ENCODE measurements at regions not wholly inside any gene's neighbourhood (a gene's known extent, or its start where the extent isn't known, plus 50 kb on each side); places are given as distances from the start of the nearest gene placed in this dataset.

DNA sequence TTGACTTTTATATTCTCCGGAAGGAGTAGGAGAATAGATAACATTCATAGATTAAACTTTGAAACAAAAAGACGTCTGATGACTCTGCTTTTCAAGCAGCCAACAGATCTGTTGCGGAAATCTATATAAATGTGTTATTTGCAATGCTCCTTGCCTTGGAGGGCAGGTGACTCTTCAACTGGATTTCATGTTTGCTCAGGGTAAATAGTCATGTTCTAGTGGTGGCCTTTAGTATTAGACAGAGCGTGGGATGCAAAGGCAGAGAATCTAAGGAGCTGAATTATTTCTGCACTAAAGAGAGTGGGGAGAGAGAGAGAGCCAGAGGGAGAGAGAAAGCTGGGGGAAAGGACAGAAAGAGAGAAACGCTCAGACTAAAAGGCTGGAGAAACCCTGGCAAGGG lies 454.3 kb downstream of the AJAP1 start:
- ATAC-seq (no peak), DNase-seq (no peak)

DNA sequence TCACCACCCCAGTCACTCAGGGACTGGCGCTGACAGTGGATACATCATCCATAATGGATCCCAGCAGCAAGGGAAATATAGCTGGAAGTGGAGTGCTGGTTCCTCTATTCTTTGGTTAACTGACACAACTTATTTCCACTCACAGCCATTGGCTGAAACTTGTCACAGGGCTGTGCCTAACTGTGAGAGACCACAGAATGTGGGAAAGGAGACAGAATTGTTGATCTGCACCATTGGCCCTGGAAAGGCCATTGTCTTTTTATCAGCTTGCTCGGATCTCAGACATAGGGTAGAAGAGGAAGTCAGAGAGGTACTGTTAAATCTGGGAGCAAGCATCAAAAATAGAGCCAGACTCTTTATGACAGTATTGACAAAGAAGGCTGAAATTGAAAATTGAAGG lies 451.3 kb downstream of the AJAP1 start:
- no peaks in the 10 kb centered on the region for H3K4me1 ChIP-seq (ENCODE audit: low read depth)
- ATAC-seq (no peak), DNase-seq (no peak)
- no peak overlapping the region for H3K4me3 ChIP-seq
- intact Hi-C loops (cut with DNase I, micrococcal nuclease) = no loop called here
- H3K36me3 ChIP-seq (ENCODE audit: low read depth) = no peaks in the 10 kb centered on the region
- H3K9me3 ChIP-seq = no peaks in the 10 kb centered on the region
- TF ChIP-seq, protein P1, sequence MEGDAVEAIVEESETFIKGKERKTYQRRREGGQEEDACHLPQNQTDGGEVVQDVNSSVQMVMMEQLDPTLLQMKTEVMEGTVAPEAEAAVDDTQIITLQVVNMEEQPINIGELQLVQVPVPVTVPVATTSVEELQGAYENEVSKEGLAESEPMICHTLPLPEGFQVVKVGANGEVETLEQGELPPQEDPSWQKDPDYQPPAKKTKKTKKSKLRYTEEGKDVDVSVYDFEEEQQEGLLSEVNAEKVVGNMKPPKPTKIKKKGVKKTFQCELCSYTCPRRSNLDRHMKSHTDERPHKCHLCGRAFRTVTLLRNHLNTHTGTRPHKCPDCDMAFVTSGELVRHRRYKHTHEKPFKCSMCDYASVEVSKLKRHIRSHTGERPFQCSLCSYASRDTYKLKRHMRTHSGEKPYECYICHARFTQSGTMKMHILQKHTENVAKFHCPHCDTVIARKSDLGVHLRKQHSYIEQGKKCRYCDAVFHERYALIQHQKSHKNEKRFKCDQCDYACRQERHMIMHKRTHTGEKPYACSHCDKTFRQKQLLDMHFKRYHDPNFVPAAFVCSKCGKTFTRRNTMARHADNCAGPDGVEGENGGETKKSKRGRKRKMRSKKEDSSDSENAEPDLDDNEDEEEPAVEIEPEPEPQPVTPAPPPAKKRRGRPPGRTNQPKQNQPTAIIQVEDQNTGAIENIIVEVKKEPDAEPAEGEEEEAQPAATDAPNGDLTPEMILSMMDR (IDR thresholded peaks at IDR 0.05) = no peak

More for the DNA sequence above, 454.3 kb downstream of the AJAP1 start:
- H3K4me1 ChIP-seq (ENCODE audit: low read depth) = no peaks in the 10 kb centered on the region
- intact Hi-C loops (cut with DNase I, micrococcal nuclease) = no loop called here
- TF ChIP-seq, protein P1 (IDR thresholded peaks at IDR 0.05) = no peak
- no peak overlapping the region for H3K4me3 ChIP-seq
- no peaks in the 10 kb centered on the region for H3K36me3 ChIP-seq (ENCODE audit: low read depth)
- H3K9me3 ChIP-seq = no peaks in the 10 kb centered on the region

DNA sequence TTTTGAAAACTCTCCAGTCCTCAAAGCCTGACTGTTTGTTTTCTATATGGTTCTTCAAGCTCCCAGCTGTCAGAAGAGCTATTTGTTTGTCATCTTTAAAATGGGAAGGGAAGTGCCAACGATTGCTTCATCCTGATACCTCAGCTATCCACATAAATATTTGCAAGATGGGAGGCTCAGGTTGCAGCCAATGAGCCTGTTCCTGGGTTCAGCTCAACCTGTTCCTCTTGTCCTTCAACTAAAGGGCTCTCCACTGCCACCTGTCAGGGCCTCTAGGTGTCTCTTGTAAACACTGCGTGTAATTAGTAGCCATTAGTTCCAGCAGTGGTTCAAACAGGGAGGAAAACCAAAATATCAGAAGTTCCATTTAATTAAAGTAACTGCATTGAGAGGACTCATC lies 445.1 kb downstream of the AJAP1 start:
- no peak for ATAC-seq
- Histone ChIP-seq H3K4me1 (ENCODE audit: low read depth) (no peaks in the 10 kb centered on the region), H3K9me3 (no peaks in the 10 kb centered on the region), H3K36me3 (ENCODE audit: low read depth) (no peaks in the 10 kb centered on the region), H3K4me3 (no peak overlapping the region)
- intact Hi-C loops (cut with DNase I, micrococcal nuclease) = no loop called here
- TF ChIP-seq, protein P1 (IDR thresholded peaks at IDR 0.05) = no peak
- DNase-seq = peak in 1 of 3 donors; percentile 6

DNA sequence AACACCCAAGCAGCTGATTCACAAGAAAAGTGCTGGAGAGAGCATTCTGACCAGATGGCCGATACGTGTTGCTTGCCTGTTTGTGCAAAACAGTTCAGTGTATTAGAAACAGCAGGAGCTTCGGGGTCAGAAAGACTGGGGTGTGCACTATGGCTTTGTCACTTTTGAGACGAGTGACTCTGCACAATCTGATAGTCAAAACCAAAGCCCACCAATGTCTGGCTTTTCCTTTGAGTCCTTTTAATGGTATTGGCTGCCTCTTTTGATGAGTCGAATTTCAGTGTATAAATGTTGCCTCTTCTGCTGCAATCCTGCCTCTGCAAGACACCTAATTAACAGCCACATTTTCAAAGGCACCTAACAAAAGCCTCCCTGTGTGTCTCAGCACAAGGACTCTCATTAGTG lies 444.6 kb downstream of the AJAP1 start:
- Histone ChIP-seq H3K9me3 (peaks cover 3% of the 10 kb centered on the region), H3K36me3 (ENCODE audit: low read depth) (no peaks in the 10 kb centered on the region), H3K4me3 (no peak overlapping the region), H3K4me1 (ENCODE audit: low read depth) (no peaks in the 10 kb centered on the region)
- intact Hi-C loops (cut with DNase I, micrococcal nuclease) = no loop called here
- DNase-seq = no peak
- TF ChIP-seq, protein P1 (IDR thresholded peaks at IDR 0.05) = no peak
- no peak for ATAC-seq

DNA sequence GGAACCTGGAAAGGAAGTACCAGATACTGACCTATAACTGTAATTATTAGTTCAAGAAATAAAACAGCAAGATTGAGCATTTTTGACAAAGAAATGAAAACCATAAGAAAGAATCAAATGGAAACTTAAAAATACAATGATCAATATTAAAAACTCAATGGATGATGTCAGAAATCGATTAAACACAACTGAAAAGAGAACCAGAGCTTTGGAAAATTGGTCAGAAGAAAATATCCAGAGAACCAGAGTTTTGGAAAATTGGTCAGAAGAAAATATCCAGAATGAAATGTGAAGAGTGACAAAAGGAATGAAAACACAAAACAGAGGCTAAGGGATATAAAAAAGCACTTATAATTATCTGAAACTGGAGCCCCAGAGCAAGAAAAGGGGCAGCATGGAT lies 438.6 kb downstream of the AJAP1 start:
- no peak overlapping the region for H3K4me3 ChIP-seq
- no peaks in the 10 kb centered on the region for H3K4me1 ChIP-seq (ENCODE audit: low read depth)
- TF ChIP-seq, protein P1 (IDR thresholded peaks at IDR 0.05) = no peak
- H3K36me3 ChIP-seq (ENCODE audit: low read depth) = no peaks in the 10 kb centered on the region
- no peak for ATAC-seq
- peaks cover 16% of the 10 kb centered on the region for H3K9me3 ChIP-seq
- DNase-seq = no peak
- intact Hi-C loops (cut with DNase I, micrococcal nuclease) = no loop called here

DNA sequence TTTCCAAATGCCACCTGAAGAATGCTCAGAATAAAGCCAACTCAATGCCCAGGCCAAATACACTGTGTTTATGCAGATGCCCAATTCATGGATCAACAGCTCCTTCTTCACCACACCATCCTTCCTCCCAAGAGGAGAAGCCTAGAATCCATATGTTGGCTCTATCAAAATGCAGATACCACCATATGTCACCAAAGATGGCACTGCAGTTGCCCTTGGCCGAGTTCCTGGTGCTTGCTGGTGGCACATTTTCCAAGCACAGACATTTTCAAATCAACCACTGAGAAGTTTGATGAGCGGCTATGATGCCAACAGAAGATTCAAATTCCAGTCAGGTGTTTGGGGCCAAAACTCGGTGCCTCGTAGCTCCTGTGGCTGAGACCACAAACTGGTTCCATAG lies 430.3 kb downstream of the AJAP1 start:
- intact Hi-C loops (cut with DNase I, micrococcal nuclease) = no loop called here
- TF ChIP-seq, protein P1 (IDR thresholded peaks at IDR 0.05) = no peak
- DNase-seq (no peak), ATAC-seq (no peak)
- Histone ChIP-seq H3K36me3 (ENCODE audit: low read depth) (no peaks in the 10 kb centered on the region), H3K4me3 (no peak overlapping the region), H3K4me1 (ENCODE audit: low read depth) (no peaks in the 10 kb centered on the region), H3K9me3 (peaks cover 3% of the 10 kb centered on the region)

Measured in mucosa of descending colon (tissue), 3 donors.